Vagina (tissue), 2 donors: ENCODE measurements at regions not wholly inside any gene's neighbourhood (a gene's known extent, or its start where the extent isn't known, plus 50 kb on each side); places are given as distances from the start of the nearest gene placed in this dataset.

ENCODE experiments used
- POLR2A ChIP-seq, 2 donors: fragments of 450-650 bp; IDR thresholded peaks; one replicate each; pipeline ENCODE4 v1.6.1; 2017; ENCODE audit warnings: antibody characterized with exemption in 2 of 2, mild to moderate bottlenecking in 2 of 2, moderate library complexity in 2 of 2
- POLR2AphosphoS5 ChIP-seq, 2 donors: sonication (generic); formaldehyde crosslinking; IDR thresholded peaks; one replicate each; pipeline ENCODE4 v1.9.0; 2017; ENCODE audit warnings: antibody characterized with exemption in 2 of 2, mild to moderate bottlenecking in 2 of 2, low read depth in 1 of 2; ENCODE audit not compliant: insufficient read depth in 1 of 2
- TF ChIP-seq, protein P1 (sequence below), 3 experiments: fragments of 450-650 bp in 2 of 3; fragments of 200-600 bp in 1 of 3; sonication (generic) in 1 of 3; IDR thresholded peaks; one replicate each; pipeline ENCODE4 v1.5.1; 2017 to 2019; ENCODE audit warnings: antibody characterized with exemption in 3 of 3, mild to moderate bottlenecking in 2 of 3, moderate library complexity in 2 of 3

DNA sequence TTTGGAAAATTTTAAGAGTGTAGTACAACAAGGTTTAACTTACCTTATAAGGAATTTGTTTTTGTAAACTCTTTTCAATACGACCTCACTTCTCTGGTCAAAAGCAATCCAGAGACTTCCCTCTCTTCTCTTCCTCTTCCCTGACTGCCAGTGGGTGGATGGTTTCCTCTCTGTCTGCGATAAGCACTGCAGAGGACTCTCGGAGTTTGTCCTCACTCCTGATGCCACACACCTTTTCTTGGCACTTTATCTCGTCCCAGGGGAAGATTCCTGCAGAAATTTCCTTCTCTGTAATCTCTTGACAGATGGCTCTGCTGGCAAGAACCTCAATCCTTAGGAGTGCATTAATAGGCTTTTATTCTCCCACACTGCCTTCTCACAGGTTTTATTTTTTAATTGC lies 641.6 kb downstream of the NR2F1-AS1 start:
- TF ChIP-seq POLR2A (IDR thresholded peaks at IDR 0.05) (no peak), POLR2AphosphoS5 (IDR thresholded peaks at IDR 0.05; ENCODE audit: insufficient read depth in 1 of 2, low read depth in 1 of 2) (no peak)
- TF ChIP-seq, protein P1, sequence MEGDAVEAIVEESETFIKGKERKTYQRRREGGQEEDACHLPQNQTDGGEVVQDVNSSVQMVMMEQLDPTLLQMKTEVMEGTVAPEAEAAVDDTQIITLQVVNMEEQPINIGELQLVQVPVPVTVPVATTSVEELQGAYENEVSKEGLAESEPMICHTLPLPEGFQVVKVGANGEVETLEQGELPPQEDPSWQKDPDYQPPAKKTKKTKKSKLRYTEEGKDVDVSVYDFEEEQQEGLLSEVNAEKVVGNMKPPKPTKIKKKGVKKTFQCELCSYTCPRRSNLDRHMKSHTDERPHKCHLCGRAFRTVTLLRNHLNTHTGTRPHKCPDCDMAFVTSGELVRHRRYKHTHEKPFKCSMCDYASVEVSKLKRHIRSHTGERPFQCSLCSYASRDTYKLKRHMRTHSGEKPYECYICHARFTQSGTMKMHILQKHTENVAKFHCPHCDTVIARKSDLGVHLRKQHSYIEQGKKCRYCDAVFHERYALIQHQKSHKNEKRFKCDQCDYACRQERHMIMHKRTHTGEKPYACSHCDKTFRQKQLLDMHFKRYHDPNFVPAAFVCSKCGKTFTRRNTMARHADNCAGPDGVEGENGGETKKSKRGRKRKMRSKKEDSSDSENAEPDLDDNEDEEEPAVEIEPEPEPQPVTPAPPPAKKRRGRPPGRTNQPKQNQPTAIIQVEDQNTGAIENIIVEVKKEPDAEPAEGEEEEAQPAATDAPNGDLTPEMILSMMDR (IDR thresholded peaks at IDR 0.05): no peak
